GM19099 (cell line): ENCODE measurements at regions not wholly inside any gene's neighbourhood (a gene's known extent, or its start where the extent isn't known, plus 50 kb on each side); places are given as distances from the start of the nearest gene placed in this dataset.

ENCODE experiments used
- POLR2A ChIP-seq: IDR thresholded peaks from 3 replicates; pipeline ENCODE4 v1.6.1; 2011; ENCODE audit warnings: low read depth; ENCODE audit not compliant: insufficient read length; ENCODE audit errors: extremely low read depth

- no peak for TF ChIP-seq POLR2A
These were observed 770.9 kb downstream of the TNS3 start for GRCh38 chr7:46810986-46811385.

- no peak for TF ChIP-seq POLR2A
These were observed 772.0 kb downstream of the TNS3 start for GRCh38 chr7:46809886-46810285.

- no peak for TF ChIP-seq POLR2A
These were observed 775.1 kb downstream of the TNS3 start for GRCh38 chr7:46806856-46807255.

- no peak for TF ChIP-seq POLR2A
These were observed 779.4 kb downstream of the TNS3 start for GRCh38 chr7:46802479-46802878.

GRCh38 chr7:46791188-46791587 is 790.7 kb downstream of the TNS3 start:
- TF ChIP-seq POLR2A = no peak

- no peak for TF ChIP-seq POLR2A
These were observed 794.9 kb downstream of the TNS3 start for GRCh38 chr7:46786995-46787394.

GRCh38 chr7:46786221-46786954 is 795.5 kb downstream of the TNS3 start:
- no peak for TF ChIP-seq POLR2A

- no peak for TF ChIP-seq POLR2A
These were observed 797.2 kb downstream of the TNS3 start for GRCh38 chr7:46784732-46785131.

GRCh38 chr7:46781901-46782439 is 799.9 kb downstream of the TNS3 start:
- TF ChIP-seq POLR2A = no peak

- TF ChIP-seq POLR2A = no peak
These were observed 805.1 kb downstream of the TNS3 start for GRCh38 chr7:46776790-46777189.

GRCh38 chr7:46775776-46776175 is 806.1 kb downstream of the TNS3 start:
- TF ChIP-seq POLR2A = no peak

GRCh38 chr7:46775020-46775419 is 806.9 kb downstream of the TNS3 start:
- TF ChIP-seq POLR2A = no peak

GRCh38 chr7:46774515-46774914 is 807.4 kb downstream of the TNS3 start:
- no peak for TF ChIP-seq POLR2A

GRCh38 chr7:46772776-46773175 is 809.1 kb downstream of the TNS3 start:
- no peak for TF ChIP-seq POLR2A

GRCh38 chr7:46767071-46767470 is 814.8 kb downstream of the TNS3 start:
- TF ChIP-seq POLR2A = no peak

GRCh38 chr7:46764100-46764936 is 817.6 kb downstream of the TNS3 start:
- TF ChIP-seq POLR2A = no peak
